Upper lobe of left lung (tissue), 4 donors: ENCODE measurements at regions not wholly inside any gene's neighbourhood (a gene's known extent, or its start where the extent isn't known, plus 50 kb on each side); places are given as distances from the start of the nearest gene placed in this dataset.

Experiments
- POLR2A ChIP-seq, 4 donors: fragments of 450-650 bp; IDR thresholded peaks; one replicate each; pipeline ENCODE4 v1.5.1; 2016 to 2017; ENCODE audit warnings: antibody characterized with exemption in 4 of 4, mild to moderate bottlenecking in 2 of 4
- POLR2AphosphoS5 ChIP-seq, 2 donors: sonication (generic); formaldehyde crosslinking; IDR thresholded peaks; one replicate each; pipeline ENCODE4 v1.5.1; 2017; ENCODE audit warnings: antibody characterized with exemption in 2 of 2
- TF ChIP-seq, protein P1 (sequence below), 6 experiments: fragments of 450-650 bp in 4 of 6; fragments of 200-600 bp in 2 of 6; sonication (generic) in 2 of 6; IDR thresholded peaks; one replicate each; pipeline ENCODE4 v1.5.1; 2016 to 2019; ENCODE audit warnings: antibody characterized with exemption in 6 of 6

DNA sequence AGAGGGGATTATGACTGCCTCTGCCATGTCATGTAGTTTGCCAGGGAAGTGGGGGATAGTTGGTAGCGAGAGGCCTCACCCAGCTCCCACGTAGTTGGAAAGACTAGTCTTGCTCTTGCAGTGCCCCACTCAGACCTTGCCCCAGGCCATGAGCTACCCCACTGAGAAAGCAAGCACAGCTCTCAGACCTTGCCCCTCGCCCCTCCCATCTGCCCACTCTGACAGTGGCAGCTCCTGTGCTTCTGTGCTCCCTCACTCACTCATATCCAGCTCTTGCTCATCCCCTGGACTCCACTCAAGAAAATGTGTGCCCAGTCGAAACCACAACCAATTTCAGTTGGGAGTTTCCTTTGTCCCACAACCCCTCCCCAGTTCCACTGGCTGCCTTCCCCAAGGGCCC is 55.5 kb upstream of the BDKRB2 start:
- TF ChIP-seq, protein P1, sequence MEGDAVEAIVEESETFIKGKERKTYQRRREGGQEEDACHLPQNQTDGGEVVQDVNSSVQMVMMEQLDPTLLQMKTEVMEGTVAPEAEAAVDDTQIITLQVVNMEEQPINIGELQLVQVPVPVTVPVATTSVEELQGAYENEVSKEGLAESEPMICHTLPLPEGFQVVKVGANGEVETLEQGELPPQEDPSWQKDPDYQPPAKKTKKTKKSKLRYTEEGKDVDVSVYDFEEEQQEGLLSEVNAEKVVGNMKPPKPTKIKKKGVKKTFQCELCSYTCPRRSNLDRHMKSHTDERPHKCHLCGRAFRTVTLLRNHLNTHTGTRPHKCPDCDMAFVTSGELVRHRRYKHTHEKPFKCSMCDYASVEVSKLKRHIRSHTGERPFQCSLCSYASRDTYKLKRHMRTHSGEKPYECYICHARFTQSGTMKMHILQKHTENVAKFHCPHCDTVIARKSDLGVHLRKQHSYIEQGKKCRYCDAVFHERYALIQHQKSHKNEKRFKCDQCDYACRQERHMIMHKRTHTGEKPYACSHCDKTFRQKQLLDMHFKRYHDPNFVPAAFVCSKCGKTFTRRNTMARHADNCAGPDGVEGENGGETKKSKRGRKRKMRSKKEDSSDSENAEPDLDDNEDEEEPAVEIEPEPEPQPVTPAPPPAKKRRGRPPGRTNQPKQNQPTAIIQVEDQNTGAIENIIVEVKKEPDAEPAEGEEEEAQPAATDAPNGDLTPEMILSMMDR (IDR thresholded peaks at IDR 0.05): no peak
- TF ChIP-seq POLR2A (IDR thresholded peaks at IDR 0.05) (no peak), POLR2AphosphoS5 (IDR thresholded peaks at IDR 0.05) (no peak)
